Muscle of leg (tissue), 3 donors: ENCODE measurements at regions not wholly inside any gene's neighbourhood (a gene's known extent, or its start where the extent isn't known, plus 50 kb on each side); places are given as distances from the start of the nearest gene placed in this dataset.
A peak's percentile ranks its signal among the peaks of the same experiment; 100 is the strongest.

ENCODE experiments used
- DNase-seq: peaks from one replicate; pipeline ENCODE4 v3.0.0; 2013
- H3K27ac ChIP-seq: one replicate; pipeline ENCODE4 v1.5.1; 2013; ENCODE audit warnings: mild to moderate bottlenecking, low read length, control low read depth
- H3K27me3 ChIP-seq: one replicate; pipeline ENCODE4 v1.6.1; 2013; ENCODE audit warnings: low read length; ENCODE audit not compliant: control insufficient read depth, insufficient read depth
- H3K36me3 ChIP-seq: one replicate; pipeline ENCODE4 v1.6.1; 2013; ENCODE audit warnings: low read length; ENCODE audit not compliant: control insufficient read depth, insufficient read depth
- H3K4me1 ChIP-seq: one replicate; pipeline ENCODE4 v1.6.1; 2013; ENCODE audit warnings: low read length; ENCODE audit not compliant: control insufficient read depth, insufficient read depth
- H3K4me3 ChIP-seq: one replicate; pipeline ENCODE4 v1.5.1; 2013; ENCODE audit warnings: low read length, control low read depth
- H3K9me3 ChIP-seq: replicated peaks from 2 replicates; pipeline ENCODE4 v1.6.1; 2013; ENCODE audit warnings: low read depth, low read length; ENCODE audit not compliant: control insufficient read depth
- WGBS: methylation state at CpG from one replicate; pipeline ENCODE4 v1.1.5; 2013; ENCODE audit warnings: missing lambda C conversion rate; ENCODE audit not compliant: insufficient coverage; 5-methylcytosine and 5-hydroxymethylcytosine counted together

- no peaks in the 10 kb centered on the region for H3K27me3 ChIP-seq
- H3K36me3 ChIP-seq = no peaks in the 10 kb centered on the region
- WGBS = 28% methylated on average over 11 of the region's 13 CpGs
- H3K4me3 ChIP-seq = peak overlapping the region; percentile 54
- peaks cover 7% of the 10 kb centered on the region for H3K4me1 ChIP-seq
- DNase-seq = peak; percentile 56
- no peaks in the 10 kb centered on the region for H3K9me3 ChIP-seq
- peak overlapping the region; percentile 67 for H3K27ac ChIP-seq
Measured at GRCh38 chr3:107235193-107235927, 141.9 kb upstream of the CCDC54 start.

- Histone ChIP-seq H3K27ac (peak overlapping the region; percentile 84), H3K36me3 (no peaks in the 10 kb centered on the region), H3K27me3 (no peaks in the 10 kb centered on the region), H3K4me3 (peak overlapping the region; percentile 54), H3K4me1 (peaks cover 7% of the 10 kb centered on the region), H3K9me3 (no peaks in the 10 kb centered on the region)
- DNase-seq = peak; percentile 96
- no CpG with 5 or more reads among the region's 5 CpGs for WGBS
Measured at GRCh38 chr3:107235928-107236315, 141.3 kb upstream of the CCDC54 start.

DNA sequence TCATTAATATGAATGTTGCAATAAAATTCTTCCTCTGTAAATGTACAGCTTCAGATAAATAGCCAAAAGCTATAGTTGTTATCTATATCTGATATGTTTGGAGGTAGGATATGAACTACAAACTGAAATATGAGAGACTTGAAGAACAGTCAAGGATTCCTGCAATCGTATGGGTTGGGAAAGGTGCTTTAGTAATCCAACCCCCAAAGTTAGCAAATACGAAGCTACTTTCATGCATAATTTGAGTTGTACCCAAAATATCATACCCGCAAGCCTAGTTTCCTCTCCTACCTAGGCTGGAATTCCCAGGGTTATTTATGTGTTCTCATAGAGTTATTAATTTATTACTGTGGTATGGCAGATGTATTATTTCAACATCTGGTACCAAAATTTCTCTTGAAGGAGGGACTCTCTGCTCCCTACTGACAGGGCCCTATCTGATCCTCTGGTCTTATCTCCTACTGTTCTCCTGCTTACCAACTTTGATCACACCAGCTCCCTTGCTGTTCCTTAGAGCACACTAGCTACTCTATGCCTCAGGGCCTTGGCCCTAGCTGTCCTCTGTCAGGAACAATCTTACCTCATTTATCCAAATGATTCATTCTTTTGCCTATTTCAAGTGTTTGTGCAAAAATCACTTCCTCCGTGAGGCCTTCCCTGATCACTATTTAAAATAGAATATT lies 140.4 kb upstream of the CCDC54 start:
- no peaks in the 10 kb centered on the region for H3K27me3 ChIP-seq
- no peak for DNase-seq
- no peak overlapping the region for H3K27ac ChIP-seq
- H3K4me1 ChIP-seq = peaks cover 7% of the 10 kb centered on the region
- WGBS = 100% methylated on average over 1 of the region's 4 CpGs
- H3K4me3 ChIP-seq = no peak overlapping the region
- no peaks in the 10 kb centered on the region for H3K36me3 ChIP-seq
- H3K9me3 ChIP-seq = no peaks in the 10 kb centered on the region

DNA sequence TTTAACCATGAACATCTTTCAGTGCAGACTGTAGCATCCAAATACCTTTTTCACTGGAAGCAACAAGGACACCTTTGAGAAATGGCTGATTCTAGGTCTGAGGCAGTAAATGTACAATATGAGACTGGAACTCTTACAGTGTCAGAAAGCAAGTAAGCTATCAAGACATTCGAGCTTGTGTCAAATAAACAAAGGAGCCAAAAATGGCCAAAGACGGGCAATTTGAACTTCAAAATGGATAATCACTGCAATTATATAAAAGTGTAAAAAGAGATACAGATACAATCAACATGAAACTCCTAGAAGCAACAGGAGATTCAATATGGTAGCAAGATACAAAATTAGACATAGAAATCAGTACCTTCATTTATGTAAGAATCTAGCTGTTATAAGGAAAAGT lies 138.5 kb upstream of the CCDC54 start:
- Histone ChIP-seq H3K27me3 (no peaks in the 10 kb centered on the region), H3K27ac (no peak overlapping the region), H3K36me3 (no peaks in the 10 kb centered on the region), H3K4me1 (peaks cover 7% of the 10 kb centered on the region), H3K9me3 (no peaks in the 10 kb centered on the region), H3K4me3 (no peak overlapping the region)
- DNase-seq = no peak
- no CpG with 5 or more reads among the region's 2 CpGs for WGBS

GRCh38 chr3:107239703-107240102 lies 137.5 kb upstream of the CCDC54 start:
- Histone ChIP-seq H3K9me3 (no peaks in the 10 kb centered on the region), H3K4me3 (peak overlapping the region; percentile 86), H3K27me3 (no peaks in the 10 kb centered on the region), H3K4me1 (peaks cover 7% of the 10 kb centered on the region), H3K36me3 (peaks cover 3% of the 10 kb centered on the region), H3K27ac (no peak overlapping the region)
- no CpG with 5 or more reads among the region's 4 CpGs for WGBS
- DNase-seq = no peak

- Histone ChIP-seq H3K27me3 (no peaks in the 10 kb centered on the region), H3K27ac (peak overlapping the region; percentile 77), H3K9me3 (no peaks in the 10 kb centered on the region), H3K36me3 (peaks cover 4% of the 10 kb centered on the region), H3K4me3 (peak overlapping the region; percentile 86), H3K4me1 (peaks cover 3% of the 10 kb centered on the region)
- under 1% methylated on average over 49 of the region's 59 CpGs for WGBS
- DNase-seq = peak; percentile 94
Measured at GRCh38 chr3:107240183-107241091, 136.8 kb upstream of the CCDC54 start.

DNA sequence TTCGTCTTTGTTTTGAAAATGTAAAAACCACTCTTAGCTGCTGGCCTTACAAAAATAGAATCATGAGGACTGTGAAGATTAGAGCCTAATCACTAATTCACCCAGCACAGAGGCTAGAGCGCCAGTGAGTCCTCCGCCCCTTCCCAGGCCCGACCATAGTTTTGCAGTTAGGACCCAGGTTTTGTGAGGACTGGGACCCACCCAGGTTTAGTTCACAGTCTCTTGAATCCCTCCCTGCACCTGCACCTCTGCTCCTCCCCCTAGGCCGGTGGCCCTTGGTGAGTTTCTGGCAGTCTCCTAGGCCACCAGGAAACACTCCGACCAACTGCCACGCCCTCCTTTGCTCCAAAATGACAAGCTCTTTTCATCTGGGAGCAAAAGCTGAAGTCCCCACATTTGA lies 136.0 kb upstream of the CCDC54 start:
- DNase-seq = peak; percentile 74
- H3K36me3 ChIP-seq = peaks cover 11% of the 10 kb centered on the region
- no peaks in the 10 kb centered on the region for H3K9me3 ChIP-seq
- H3K27me3 ChIP-seq = no peaks in the 10 kb centered on the region
- peaks cover 3% of the 10 kb centered on the region for H3K4me1 ChIP-seq
- peak overlapping the region; percentile 77 for H3K27ac ChIP-seq
- peak overlapping the region; percentile 86 for H3K4me3 ChIP-seq
- WGBS = 9% methylated on average over 4 of the region's 7 CpGs

- Histone ChIP-seq H3K27ac (no peak overlapping the region), H3K36me3 (peaks cover 14% of the 10 kb centered on the region), H3K4me1 (peaks cover 3% of the 10 kb centered on the region), H3K27me3 (no peaks in the 10 kb centered on the region), H3K9me3 (no peaks in the 10 kb centered on the region), H3K4me3 (peak overlapping the region; percentile 86)
- DNase-seq = no peak
- no CpG with 5 or more reads among the region's 8 CpGs for WGBS
Measured at GRCh38 chr3:107242579-107242978, 134.7 kb upstream of the CCDC54 start.

GRCh38 chr3:107247116-107247515 lies 130.1 kb upstream of the CCDC54 start:
- H3K27ac ChIP-seq = no peak overlapping the region
- H3K27me3 ChIP-seq = no peaks in the 10 kb centered on the region
- H3K4me3 ChIP-seq = no peak overlapping the region
- no CpG with 5 or more reads among the region's 2 CpGs for WGBS
- H3K9me3 ChIP-seq = no peaks in the 10 kb centered on the region
- no peak for DNase-seq
- peaks cover 29% of the 10 kb centered on the region for H3K36me3 ChIP-seq
- no peaks in the 10 kb centered on the region for H3K4me1 ChIP-seq

- no peaks in the 10 kb centered on the region for H3K9me3 ChIP-seq
- DNase-seq = no peak
- peaks cover 29% of the 10 kb centered on the region for H3K36me3 ChIP-seq
- no peak overlapping the region for H3K27ac ChIP-seq
- no peaks in the 10 kb centered on the region for H3K4me1 ChIP-seq
- 95% methylated on average over 2 of the region's 2 CpGs for WGBS
- no peak overlapping the region for H3K4me3 ChIP-seq
- H3K27me3 ChIP-seq = no peaks in the 10 kb centered on the region
Measured at GRCh38 chr3:107249132-107249531, 128.1 kb upstream of the CCDC54 start.
